ENCODE measurements at regions not wholly inside any gene's neighbourhood (a gene's known extent, or its start where the extent isn't known, plus 50 kb on each side); places are given as distances from the start of the nearest gene placed in this dataset.

- Histone ChIP-seq H3K9me3 (ENCODE audit: control insufficient read depth in 1 of 2, low read length in 2 of 2) (peaks cover 0 to 3% of the 10 kb centered on the region in 2 donors), H3K27ac (ENCODE audit: low read length) (no peak overlapping the region), H3K36me3 (ENCODE audit: control insufficient read depth in 1 of 2, insufficient read depth in 2 of 2, low read length in 2 of 2) (no peaks in the 10 kb centered on the region), H3K27me3 (ENCODE audit: low read depth, low read length) (no peaks in the 10 kb centered on the region), H3K4me1 (ENCODE audit: control insufficient read depth in 1 of 2, insufficient read depth in 2 of 2, low read length in 2 of 2) (peaks cover 0 to 3% of the 10 kb centered on the region in 2 donors), H3K4me3 (ENCODE audit: low read depth in 1 of 2, low read length in 2 of 2) (no peak overlapping the region)
Measured at GRCh38 chr22:48315439-48316256, 1512.0 kb downstream of the BRD1 start.

DNA sequence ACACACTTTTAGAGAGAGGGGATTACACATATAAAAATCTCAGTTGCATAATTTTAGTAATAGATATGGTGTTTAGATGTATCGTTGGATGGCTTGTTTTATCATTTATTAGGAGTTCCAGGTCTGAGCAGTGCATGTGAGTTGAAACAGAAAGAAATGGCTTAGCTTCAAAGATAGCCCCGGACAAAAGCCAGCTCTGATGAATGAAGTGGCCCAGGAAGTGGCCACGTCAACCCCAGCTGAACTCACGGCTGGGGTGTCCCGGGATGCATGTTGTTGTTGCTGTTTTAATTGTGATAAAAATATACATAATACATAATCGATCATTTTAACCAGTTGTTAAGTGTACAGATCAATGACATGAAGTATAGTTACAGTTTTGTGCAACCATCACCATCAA lies 1513.6 kb downstream of the BRD1 start:
- Histone ChIP-seq H3K27me3 (ENCODE audit: low read depth, low read length) (no peaks in the 10 kb centered on the region), H3K9me3 (ENCODE audit: control insufficient read depth in 1 of 2, low read length in 2 of 2) (peaks cover 0 to 6% of the 10 kb centered on the region in 2 donors), H3K36me3 (ENCODE audit: control insufficient read depth in 1 of 2, insufficient read depth in 2 of 2, low read length in 2 of 2) (no peaks in the 10 kb centered on the region), H3K4me3 (ENCODE audit: low read depth in 1 of 2, low read length in 2 of 2) (no peak overlapping the region), H3K4me1 (ENCODE audit: control insufficient read depth in 1 of 2, insufficient read depth in 2 of 2, low read length in 2 of 2) (no peaks in the 10 kb centered on the region), H3K27ac (ENCODE audit: low read length) (no peak overlapping the region)

- H3K27me3 ChIP-seq (ENCODE audit: low read depth, low read length) = no peaks in the 10 kb centered on the region
- no peaks in the 10 kb centered on the region for H3K36me3 ChIP-seq (ENCODE audit: control insufficient read depth in 1 of 2, insufficient read depth in 2 of 2, low read length in 2 of 2)
- peaks cover 0 to 6% of the 10 kb centered on the region in 2 donors for H3K9me3 ChIP-seq (ENCODE audit: control insufficient read depth in 1 of 2, low read length in 2 of 2)
- H3K27ac ChIP-seq (ENCODE audit: low read length) = no peak overlapping the region
- H3K4me1 ChIP-seq (ENCODE audit: control insufficient read depth in 1 of 2, insufficient read depth in 2 of 2, low read length in 2 of 2) = no peaks in the 10 kb centered on the region
- H3K4me3 ChIP-seq (ENCODE audit: low read depth in 1 of 2, low read length in 2 of 2) = no peak overlapping the region
Measured at GRCh38 chr22:48313175-48313830, 1514.4 kb downstream of the BRD1 start.

DNA sequence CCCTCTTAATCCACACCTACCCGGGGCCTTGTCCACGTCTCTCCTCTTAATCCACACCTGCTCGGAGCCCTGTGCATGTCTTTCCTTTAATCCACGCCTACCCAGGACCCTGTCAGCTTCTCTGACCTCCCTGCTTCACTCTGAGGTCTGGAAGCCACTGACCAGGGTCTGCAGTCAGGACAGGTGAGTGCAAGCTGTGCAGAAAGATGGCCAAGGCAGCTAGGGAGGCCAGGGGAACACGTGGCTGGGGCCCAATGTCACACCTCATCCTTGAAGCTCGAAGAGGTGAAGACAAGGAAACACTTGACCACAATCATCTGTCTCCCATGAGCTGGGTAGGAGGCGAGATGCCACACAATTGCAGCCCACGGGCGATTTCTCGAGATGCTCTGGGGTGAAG lies 1516.9 kb downstream of the BRD1 start:
- Histone ChIP-seq H3K9me3 (ENCODE audit: control insufficient read depth in 1 of 2, low read length in 2 of 2) (peaks cover 0 to 6% of the 10 kb centered on the region in 2 donors), H3K27ac (ENCODE audit: low read length) (no peak overlapping the region), H3K27me3 (ENCODE audit: low read depth, low read length) (no peaks in the 10 kb centered on the region), H3K4me3 (ENCODE audit: low read depth in 1 of 2, low read length in 2 of 2) (no peak overlapping the region), H3K36me3 (ENCODE audit: control insufficient read depth in 1 of 2, insufficient read depth in 2 of 2, low read length in 2 of 2) (no peaks in the 10 kb centered on the region), H3K4me1 (ENCODE audit: control insufficient read depth in 1 of 2, insufficient read depth in 2 of 2, low read length in 2 of 2) (no peaks in the 10 kb centered on the region)

- H3K36me3 ChIP-seq (ENCODE audit: control insufficient read depth in 1 of 2, insufficient read depth in 2 of 2, low read length in 2 of 2) = no peaks in the 10 kb centered on the region
- no peak overlapping the region for H3K4me3 ChIP-seq (ENCODE audit: low read depth in 1 of 2, low read length in 2 of 2)
- no peak overlapping the region for H3K27ac ChIP-seq (ENCODE audit: low read length)
- no peaks in the 10 kb centered on the region for H3K4me1 ChIP-seq (ENCODE audit: control insufficient read depth in 1 of 2, insufficient read depth in 2 of 2, low read length in 2 of 2)
- peaks cover 0 to 6% of the 10 kb centered on the region in 2 donors for H3K9me3 ChIP-seq (ENCODE audit: control insufficient read depth in 1 of 2, low read length in 2 of 2)
- no peaks in the 10 kb centered on the region for H3K27me3 ChIP-seq (ENCODE audit: low read depth, low read length)
Measured at GRCh38 chr22:48310289-48310688, 1517.4 kb downstream of the BRD1 start.

DNA sequence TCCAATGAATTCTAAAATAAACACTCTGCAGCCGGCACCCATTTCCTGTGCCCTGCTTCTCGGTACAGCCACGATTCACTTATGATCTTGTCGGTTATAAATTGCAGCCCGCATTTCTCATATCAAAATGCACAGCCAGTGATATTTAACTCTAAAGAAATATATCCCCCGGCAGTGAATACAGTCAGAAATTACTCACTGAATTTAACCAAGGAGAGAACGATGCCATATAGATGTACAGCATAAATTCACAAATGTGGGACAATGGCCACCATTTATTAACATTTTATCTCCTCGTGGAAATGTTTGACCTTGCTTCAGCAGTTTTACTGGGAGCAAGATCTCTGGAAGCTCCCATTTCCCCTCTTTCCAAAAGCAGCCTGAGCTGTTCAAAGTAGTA lies 1517.8 kb downstream of the BRD1 start:
- no peaks in the 10 kb centered on the region for H3K27me3 ChIP-seq (ENCODE audit: low read depth, low read length)
- H3K27ac ChIP-seq (ENCODE audit: low read length) = no peak overlapping the region
- H3K9me3 ChIP-seq (ENCODE audit: control insufficient read depth in 1 of 2, low read length in 2 of 2) = peaks cover 0 to 6% of the 10 kb centered on the region in 2 donors
- H3K4me3 ChIP-seq (ENCODE audit: low read depth in 1 of 2, low read length in 2 of 2) = no peak overlapping the region
- no peaks in the 10 kb centered on the region for H3K4me1 ChIP-seq (ENCODE audit: control insufficient read depth in 1 of 2, insufficient read depth in 2 of 2, low read length in 2 of 2)
- H3K36me3 ChIP-seq (ENCODE audit: control insufficient read depth in 1 of 2, insufficient read depth in 2 of 2, low read length in 2 of 2) = no peaks in the 10 kb centered on the region

DNA sequence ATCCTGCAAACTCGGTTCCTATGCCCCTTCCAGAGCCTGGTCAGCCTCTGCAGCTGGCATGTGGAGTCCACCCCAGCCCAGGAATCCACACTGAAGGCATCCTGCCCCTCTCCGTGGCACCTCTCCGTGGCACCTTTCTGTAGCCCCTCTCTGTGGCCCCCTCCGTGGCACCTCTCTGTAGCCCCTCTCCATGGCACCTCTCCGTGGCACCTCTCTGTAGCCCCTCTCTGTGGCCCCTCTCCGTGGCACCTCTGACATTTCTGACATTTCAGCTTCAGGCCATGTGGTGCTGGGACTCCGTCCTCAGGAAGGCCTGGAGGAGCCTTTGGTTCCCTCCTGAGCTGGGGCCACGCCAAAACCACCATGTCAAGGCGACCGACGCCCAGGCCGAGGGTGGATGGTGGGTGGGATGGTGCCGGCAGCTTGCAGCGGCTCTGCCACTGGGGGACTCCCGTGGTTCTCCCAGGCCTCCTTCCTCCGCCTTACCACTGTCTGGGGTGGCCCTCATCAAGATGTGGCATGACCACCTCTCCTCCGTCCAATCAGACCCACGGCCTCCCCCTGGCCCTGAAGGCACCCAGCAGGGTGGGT lies 1518.5 kb downstream of the BRD1 start:
- H3K36me3 ChIP-seq (ENCODE audit: control insufficient read depth in 1 of 2, insufficient read depth in 2 of 2, low read length in 2 of 2) = no peaks in the 10 kb centered on the region
- H3K27ac ChIP-seq (ENCODE audit: low read length) = no peak overlapping the region
- no peaks in the 10 kb centered on the region for H3K4me1 ChIP-seq (ENCODE audit: control insufficient read depth in 1 of 2, insufficient read depth in 2 of 2, low read length in 2 of 2)
- no peak overlapping the region for H3K4me3 ChIP-seq (ENCODE audit: low read depth in 1 of 2, low read length in 2 of 2)
- H3K9me3 ChIP-seq (ENCODE audit: control insufficient read depth in 1 of 2, low read length in 2 of 2) = peaks cover 0 to 6% of the 10 kb centered on the region in 2 donors
- H3K27me3 ChIP-seq (ENCODE audit: low read depth, low read length) = no peaks in the 10 kb centered on the region

- H3K4me3 ChIP-seq (ENCODE audit: low read depth in 1 of 2, low read length in 2 of 2) = no peak overlapping the region
- no peak overlapping the region for H3K27ac ChIP-seq (ENCODE audit: low read length)
- no peaks in the 10 kb centered on the region for H3K4me1 ChIP-seq (ENCODE audit: control insufficient read depth in 1 of 2, insufficient read depth in 2 of 2, low read length in 2 of 2)
- peaks cover 0 to 6% of the 10 kb centered on the region in 2 donors for H3K9me3 ChIP-seq (ENCODE audit: control insufficient read depth in 1 of 2, low read length in 2 of 2)
- no peaks in the 10 kb centered on the region for H3K27me3 ChIP-seq (ENCODE audit: low read depth, low read length)
- H3K36me3 ChIP-seq (ENCODE audit: control insufficient read depth in 1 of 2, insufficient read depth in 2 of 2, low read length in 2 of 2) = no peaks in the 10 kb centered on the region
Measured at GRCh38 chr22:48307931-48308330, 1519.7 kb downstream of the BRD1 start.

GRCh38 chr22:48306785-48307510 lies 1520.7 kb downstream of the BRD1 start:
- H3K9me3 ChIP-seq (ENCODE audit: control insufficient read depth in 1 of 2, low read length in 2 of 2) = peaks cover 0 to 6% of the 10 kb centered on the region in 2 donors
- H3K4me1 ChIP-seq (ENCODE audit: control insufficient read depth in 1 of 2, insufficient read depth in 2 of 2, low read length in 2 of 2) = no peaks in the 10 kb centered on the region
- no peaks in the 10 kb centered on the region for H3K36me3 ChIP-seq (ENCODE audit: control insufficient read depth in 1 of 2, insufficient read depth in 2 of 2, low read length in 2 of 2)
- no peak overlapping the region for H3K4me3 ChIP-seq (ENCODE audit: low read depth in 1 of 2, low read length in 2 of 2)
- H3K27ac ChIP-seq (ENCODE audit: low read length) = no peak overlapping the region
- no peaks in the 10 kb centered on the region for H3K27me3 ChIP-seq (ENCODE audit: low read depth, low read length)

DNA sequence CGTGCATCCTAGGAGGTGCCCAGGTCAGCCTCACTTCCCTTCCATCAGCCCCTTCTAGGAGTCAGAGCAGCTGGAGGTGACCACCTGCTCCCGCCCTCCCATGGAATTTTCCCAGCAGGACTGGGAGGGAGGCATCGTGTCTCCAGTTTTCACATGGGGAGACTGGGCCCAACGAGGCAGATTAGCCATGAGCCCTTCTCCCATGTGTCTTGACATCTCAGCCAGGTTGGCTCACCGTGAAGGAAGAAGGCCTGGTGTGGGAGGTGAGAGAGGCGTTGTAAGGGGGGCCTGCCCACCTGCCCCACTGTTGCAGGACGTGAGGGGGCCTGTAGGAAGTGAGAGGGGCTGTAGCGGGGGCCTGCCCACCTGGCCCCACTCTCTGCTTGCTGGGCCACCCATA lies 1521.4 kb downstream of the BRD1 start:
- no peaks in the 10 kb centered on the region for H3K36me3 ChIP-seq (ENCODE audit: control insufficient read depth in 1 of 2, insufficient read depth in 2 of 2, low read length in 2 of 2)
- no peak overlapping the region for H3K4me3 ChIP-seq (ENCODE audit: low read depth in 1 of 2, low read length in 2 of 2)
- no peaks in the 10 kb centered on the region for H3K4me1 ChIP-seq (ENCODE audit: control insufficient read depth in 1 of 2, insufficient read depth in 2 of 2, low read length in 2 of 2)
- H3K27ac ChIP-seq (ENCODE audit: low read length) = no peak overlapping the region
- H3K9me3 ChIP-seq (ENCODE audit: control insufficient read depth in 1 of 2, low read length in 2 of 2) = peaks cover 0 to 6% of the 10 kb centered on the region in 2 donors
- no peaks in the 10 kb centered on the region for H3K27me3 ChIP-seq (ENCODE audit: low read depth, low read length)

DNA sequence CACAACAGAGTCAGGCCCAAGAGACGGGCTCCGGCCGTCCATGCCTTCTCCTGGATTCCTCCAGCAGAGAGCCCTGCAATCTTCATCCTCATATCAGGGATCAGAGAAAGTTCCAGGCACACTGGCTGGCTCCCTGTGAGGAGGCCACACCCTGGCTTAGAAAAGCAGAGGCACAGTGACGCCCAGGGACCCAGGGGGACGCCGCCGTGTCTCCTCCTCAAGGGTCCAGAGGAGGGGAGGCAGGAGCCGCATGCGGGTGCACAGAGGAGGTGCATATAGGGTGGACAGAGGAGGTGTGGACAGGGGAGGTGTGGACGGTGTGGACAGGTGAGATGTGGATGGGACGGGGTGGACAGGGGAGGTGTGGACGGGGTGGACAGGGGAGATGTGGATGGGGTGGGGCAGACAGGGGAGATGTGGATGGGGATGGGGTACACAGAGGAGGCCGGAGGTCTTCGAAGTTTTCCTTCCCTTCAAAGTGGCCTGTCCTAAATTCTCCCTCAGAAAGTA lies 1521.9 kb downstream of the BRD1 start:
- Histone ChIP-seq H3K4me1 (ENCODE audit: control insufficient read depth in 1 of 2, insufficient read depth in 2 of 2, low read length in 2 of 2) (no peaks in the 10 kb centered on the region), H3K9me3 (ENCODE audit: control insufficient read depth in 1 of 2, low read length in 2 of 2) (peaks cover 0 to 4% of the 10 kb centered on the region in 2 donors), H3K27ac (ENCODE audit: low read length) (no peak overlapping the region), H3K27me3 (ENCODE audit: low read depth, low read length) (no peaks in the 10 kb centered on the region), H3K4me3 (ENCODE audit: low read depth in 1 of 2, low read length in 2 of 2) (no peak overlapping the region), H3K36me3 (ENCODE audit: control insufficient read depth in 1 of 2, insufficient read depth in 2 of 2, low read length in 2 of 2) (no peaks in the 10 kb centered on the region)

Data from muscle layer of duodenum (tissue), 2 donors.